AG04450 (cell line): ENCODE measurements at regions not wholly inside any gene's neighbourhood (a gene's known extent, or its start where the extent isn't known, plus 50 kb on each side); places are given as distances from the start of the nearest gene placed in this dataset.
A peak's percentile ranks its signal among the peaks of the same experiment; 100 is the strongest.

Experiments used
- CTCF ChIA-PET: fragments of 300-600, 350-600 bp; formaldehyde crosslinking; extraction: SDS; loops from one replicate; lab custom pipeline; 2022; ENCODE audit warnings: antibody characterized with exemption, inconsistent platforms; lab: Charles Lee
- POLR2A ChIA-PET: fragments of 350-600 bp; formaldehyde crosslinking; extraction: SDS; loops from one replicate; lab custom pipeline; 2021; ENCODE audit warnings: antibody characterized with exemption, inconsistent platforms; lab: Yijun Ruan, JAX
- DNase-seq: peaks from one replicate; pipeline ENCODE4 v3.0.0-alpha.2; 2011; ENCODE audit warnings: low read depth, low spot score
- H3K27ac ChIP-seq: one replicate; pipeline ENCODE4 v1.5.1; 2012; ENCODE audit warnings: low read depth, low read length, control low read depth
- H3K27me3 ChIP-seq: one replicate; pipeline ENCODE4 v1.6.0; 2012; ENCODE audit warnings: low read length; ENCODE audit not compliant: control insufficient read depth, insufficient read depth
- H3K4me3 ChIP-seq: 2 replicates; pipeline ENCODE4 v1.5.1; 2011; ENCODE audit warnings: mild to moderate bottlenecking, low read depth, low read length, control low read depth
- H3K9me3 ChIP-seq: 2 replicates; pipeline ENCODE4 v1.5.1; 2012; ENCODE audit warnings: low read length; ENCODE audit not compliant: control insufficient read depth, insufficient read depth
- CTCF ChIP-seq: IDR thresholded peaks from 2 replicates; pipeline ENCODE4 v1.5.1; 2011; ENCODE audit warnings: low read depth, low read length, control low read depth, inconsistent platforms

GRCh38 chr13:44819772-44820171, 169.5 kb downstream of the NUFIP1 start:
- H3K9me3 ChIP-seq, result no peaks in the 10 kb centered on the region
- DNase-seq, result peak; percentile 57
- H3K27me3 ChIP-seq, result no peaks in the 10 kb centered on the region
- no peak for TF ChIP-seq CTCF
- ChIA-PET CTCF (interaction anchor here (0.8 kb wide), 1 partner anchor 336 kb away, joined by 5 read pairs; no protein-coding TSS in a partner anchor), POLR2A (no interaction called here)
- H3K4me3 ChIP-seq, result no peak overlapping the region
- no peak overlapping the region for H3K27ac ChIP-seq

- no peak for TF ChIP-seq CTCF
- H3K4me3 ChIP-seq, result no peak overlapping the region
- POLR2A ChIA-PET, result no interaction called here
- peak; percentile 61 for DNase-seq
- no peaks in the 10 kb centered on the region for H3K27me3 ChIP-seq
- CTCF ChIA-PET, result interaction anchor here (0.8 kb wide), 1 partner anchor 336 kb away, joined by 5 read pairs; no protein-coding TSS in a partner anchor
- H3K9me3 ChIP-seq, result no peaks in the 10 kb centered on the region
- peak overlapping the region; percentile 33 for H3K27ac ChIP-seq
Observed at GRCh38 chr13:44819245-44819644, 170.0 kb downstream of the NUFIP1 start.

- POLR2A ChIA-PET, result no interaction called here
- DNase-seq, result no peak
- H3K27ac ChIP-seq, result no peak overlapping the region
Observed at GRCh38 chr13:44818428-44818827, 170.8 kb downstream of the NUFIP1 start.

GRCh38 chr13:44818016-44818415, 171.3 kb downstream of the NUFIP1 start:
- TF ChIP-seq CTCF, result no peak
- no peak overlapping the region for H3K4me3 ChIP-seq
- H3K9me3 ChIP-seq, result no peaks in the 10 kb centered on the region
- CTCF ChIA-PET, result interaction anchor here (1.1 kb wide), 1 partner anchor 334 kb away, joined by 5 read pairs; no protein-coding TSS in a partner anchor
- H3K27ac ChIP-seq, result no peak overlapping the region
- H3K27me3 ChIP-seq, result no peaks in the 10 kb centered on the region
- POLR2A ChIA-PET, result no interaction called here
- DNase-seq, result no peak

More at GRCh38 chr13:44818428-44818827, 170.8 kb downstream of the NUFIP1 start:
- Histone ChIP-seq H3K4me3 (no peak overlapping the region), H3K9me3 (no peaks in the 10 kb centered on the region), H3K27me3 (no peaks in the 10 kb centered on the region)
- peak; percentile 20; the same call in 1 of the 2 replicates for TF ChIP-seq CTCF
- CTCF ChIA-PET, result interaction anchor here (1.1 kb wide), 1 partner anchor 335 kb away, joined by 5 read pairs; no protein-coding TSS in a partner anchor

- Histone ChIP-seq H3K9me3 (no peaks in the 10 kb centered on the region), H3K4me3 (no peak overlapping the region), H3K27ac (no peak overlapping the region), H3K27me3 (no peaks in the 10 kb centered on the region)
- ChIA-PET POLR2A (interaction anchor here (0.6 kb wide), 1 partner anchor 284 kb away, joined by 3 read pairs; no protein-coding TSS in a partner anchor), CTCF (interaction anchor here (0.9 kb wide), 1 partner anchor 88 kb away, joined by 3 read pairs; no protein-coding TSS in a partner anchor)
- DNase-seq, result no peak
- TF ChIP-seq CTCF, result no peak
Observed at GRCh38 chr13:44817131-44817671, 172.1 kb downstream of the NUFIP1 start.
